ENCODE measurements at regions not wholly inside any gene's neighbourhood (a gene's known extent, or its start where the extent isn't known, plus 50 kb on each side); places are given as distances from the start of the nearest gene placed in this dataset.

DNA sequence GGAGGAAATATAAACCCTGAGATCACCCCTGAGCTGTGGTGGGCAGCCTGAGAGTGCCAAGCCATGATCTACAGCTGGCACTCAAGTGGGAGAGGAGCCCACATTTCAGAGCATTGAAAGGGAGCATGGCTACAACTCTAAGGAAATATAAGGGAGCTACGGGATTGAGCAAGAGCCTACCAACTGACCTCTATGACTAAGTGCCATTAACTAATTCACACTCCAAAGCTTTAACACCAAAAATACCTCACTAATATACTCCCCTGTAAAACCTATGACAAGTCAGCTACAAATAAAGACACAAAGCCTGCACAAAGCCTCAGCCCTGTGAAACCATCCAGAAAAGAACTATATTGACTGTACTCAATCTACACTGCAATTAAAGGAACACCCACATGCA lies 286.8 kb upstream of the RPS23 start:
- H3K79me2 ChIP-seq (ENCODE audit: insufficient read depth, low read length): no peaks in the 10 kb centered on the region
- H3F3A ChIP-seq (ENCODE audit: low read depth): no peaks in the 10 kb centered on the region
- no peak overlapping the region for H2AFZ ChIP-seq (ENCODE audit: low read length)
- no peaks in the 10 kb centered on the region for H3K4me1 ChIP-seq (ENCODE audit: insufficient read depth, low read length, poor library complexity, severe bottlenecking)
- no peak overlapping the region for H3K4me3 ChIP-seq (ENCODE audit: low read length, poor library complexity, severe bottlenecking)
- no peaks in the 10 kb centered on the region for H3K27me3 ChIP-seq (ENCODE audit: insufficient read depth, low read length, poor library complexity, severe bottlenecking)
- no peaks in the 10 kb centered on the region for H3K9me2 ChIP-seq (replicated peaks; ENCODE audit: low read depth, low read length)
- H3K36me3 ChIP-seq (ENCODE audit: insufficient read depth, low read length): no peaks in the 10 kb centered on the region
- H3K9ac ChIP-seq (ENCODE audit: low read depth, low read length, poor library complexity, severe bottlenecking): no peak overlapping the region
- H4K20me1 ChIP-seq (ENCODE audit: insufficient read depth, low read length, poor library complexity, severe bottlenecking): no peaks in the 10 kb centered on the region
- TF ChIP-seq EZH2phosphoT487 (IDR thresholded peaks at IDR 0.05; ENCODE audit: borderline replicate concordance): no peak
- TF ChIP-seq, protein P1, sequence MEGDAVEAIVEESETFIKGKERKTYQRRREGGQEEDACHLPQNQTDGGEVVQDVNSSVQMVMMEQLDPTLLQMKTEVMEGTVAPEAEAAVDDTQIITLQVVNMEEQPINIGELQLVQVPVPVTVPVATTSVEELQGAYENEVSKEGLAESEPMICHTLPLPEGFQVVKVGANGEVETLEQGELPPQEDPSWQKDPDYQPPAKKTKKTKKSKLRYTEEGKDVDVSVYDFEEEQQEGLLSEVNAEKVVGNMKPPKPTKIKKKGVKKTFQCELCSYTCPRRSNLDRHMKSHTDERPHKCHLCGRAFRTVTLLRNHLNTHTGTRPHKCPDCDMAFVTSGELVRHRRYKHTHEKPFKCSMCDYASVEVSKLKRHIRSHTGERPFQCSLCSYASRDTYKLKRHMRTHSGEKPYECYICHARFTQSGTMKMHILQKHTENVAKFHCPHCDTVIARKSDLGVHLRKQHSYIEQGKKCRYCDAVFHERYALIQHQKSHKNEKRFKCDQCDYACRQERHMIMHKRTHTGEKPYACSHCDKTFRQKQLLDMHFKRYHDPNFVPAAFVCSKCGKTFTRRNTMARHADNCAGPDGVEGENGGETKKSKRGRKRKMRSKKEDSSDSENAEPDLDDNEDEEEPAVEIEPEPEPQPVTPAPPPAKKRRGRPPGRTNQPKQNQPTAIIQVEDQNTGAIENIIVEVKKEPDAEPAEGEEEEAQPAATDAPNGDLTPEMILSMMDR (conservative IDR thresholded peaks at IDR 0.05; ENCODE audit: low read length): no peak
- H3K9me3 ChIP-seq (ENCODE audit: insufficient read depth, low read depth, low read length): no peaks in the 10 kb centered on the region
- no peak overlapping the region for H3K4me2 ChIP-seq (ENCODE audit: low read depth, low read length, poor library complexity, severe bottlenecking)

DNA sequence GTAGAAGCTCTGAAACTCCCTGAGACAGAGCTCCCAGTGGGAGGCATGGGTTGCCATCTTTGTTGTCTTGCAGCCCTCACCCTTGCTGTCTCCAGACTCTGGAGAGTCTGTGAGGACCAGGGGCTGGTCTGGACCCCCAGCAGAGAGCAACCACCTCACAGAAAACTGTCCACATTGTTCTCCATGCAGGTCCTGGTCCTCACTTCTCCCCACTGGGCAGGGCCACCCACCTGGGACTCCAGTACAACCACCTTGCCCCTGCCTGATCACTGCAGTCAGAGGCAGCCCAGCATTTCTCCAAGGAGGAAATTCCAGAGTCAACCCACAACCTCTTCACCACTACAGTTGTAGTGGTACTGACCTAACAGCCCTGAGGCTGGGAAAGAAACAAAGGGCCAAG lies 285.6 kb upstream of the RPS23 start:
- no peak overlapping the region for H3K4me3 ChIP-seq (ENCODE audit: low read length, poor library complexity, severe bottlenecking)
- H3K4me2 ChIP-seq (ENCODE audit: low read depth, low read length, poor library complexity, severe bottlenecking): no peak overlapping the region
- H3K36me3 ChIP-seq (ENCODE audit: insufficient read depth, low read length): no peaks in the 10 kb centered on the region
- no peaks in the 10 kb centered on the region for H4K20me1 ChIP-seq (ENCODE audit: insufficient read depth, low read length, poor library complexity, severe bottlenecking)
- TF ChIP-seq, protein P1 (conservative IDR thresholded peaks at IDR 0.05; ENCODE audit: low read length): no peak
- TF ChIP-seq EZH2phosphoT487 (IDR thresholded peaks at IDR 0.05; ENCODE audit: borderline replicate concordance): no peak
- no peak overlapping the region for H3K9ac ChIP-seq (ENCODE audit: low read depth, low read length, poor library complexity, severe bottlenecking)
- no peaks in the 10 kb centered on the region for H3K9me2 ChIP-seq (replicated peaks; ENCODE audit: low read depth, low read length)
- H3K4me1 ChIP-seq (ENCODE audit: insufficient read depth, low read length, poor library complexity, severe bottlenecking): no peaks in the 10 kb centered on the region
- H3K9me3 ChIP-seq (ENCODE audit: insufficient read depth, low read depth, low read length): no peaks in the 10 kb centered on the region
- no peak overlapping the region for H2AFZ ChIP-seq (ENCODE audit: low read length)
- no peaks in the 10 kb centered on the region for H3F3A ChIP-seq (ENCODE audit: low read depth)
- no peaks in the 10 kb centered on the region for H3K27me3 ChIP-seq (ENCODE audit: insufficient read depth, low read length, poor library complexity, severe bottlenecking)
- H3K79me2 ChIP-seq (ENCODE audit: insufficient read depth, low read length): no peaks in the 10 kb centered on the region

DNA sequence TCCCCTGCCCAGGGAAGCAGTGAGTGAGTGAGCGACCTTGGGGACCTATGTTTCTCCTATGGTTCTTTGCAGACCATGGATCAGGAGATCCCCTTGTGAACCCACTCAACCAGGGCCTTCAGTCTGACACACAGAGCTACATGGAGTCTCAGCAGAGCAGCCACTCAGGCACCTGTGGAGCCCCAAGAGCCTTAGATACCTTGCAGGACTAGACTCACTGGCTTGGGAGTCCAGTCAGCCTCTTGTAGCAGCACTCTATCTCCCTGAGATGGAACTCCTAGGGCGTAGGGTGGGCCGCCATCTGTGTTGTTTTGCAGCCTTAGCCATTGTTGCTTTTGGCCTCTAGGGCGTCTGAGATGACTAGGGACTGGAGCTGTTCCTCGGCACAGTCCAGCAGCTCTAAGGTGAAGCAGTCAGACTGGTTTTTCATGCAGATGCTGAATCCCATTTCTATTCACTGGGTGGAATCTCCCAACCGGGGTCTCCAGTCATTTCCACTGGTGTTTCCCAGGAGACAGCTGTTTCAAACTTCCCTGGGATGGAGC lies 284.6 kb upstream of the RPS23 start:
- Histone ChIP-seq H3F3A (ENCODE audit: low read depth) (no peaks in the 10 kb centered on the region), H3K27me3 (ENCODE audit: insufficient read depth, low read length, poor library complexity, severe bottlenecking) (no peaks in the 10 kb centered on the region), H4K20me1 (ENCODE audit: insufficient read depth, low read length, poor library complexity, severe bottlenecking) (no peaks in the 10 kb centered on the region), H3K9me3 (ENCODE audit: insufficient read depth, low read depth, low read length) (no peaks in the 10 kb centered on the region), H2AFZ (ENCODE audit: low read length) (no peak overlapping the region), H3K4me3 (ENCODE audit: low read length, poor library complexity, severe bottlenecking) (no peak overlapping the region), H3K4me2 (ENCODE audit: low read depth, low read length, poor library complexity, severe bottlenecking) (no peak overlapping the region), H3K9me2 (replicated peaks; ENCODE audit: low read depth, low read length) (no peaks in the 10 kb centered on the region), H3K9ac (ENCODE audit: low read depth, low read length, poor library complexity, severe bottlenecking) (no peak overlapping the region), H3K36me3 (ENCODE audit: insufficient read depth, low read length) (no peaks in the 10 kb centered on the region), H3K79me2 (ENCODE audit: insufficient read depth, low read length) (no peaks in the 10 kb centered on the region), H3K4me1 (ENCODE audit: insufficient read depth, low read length, poor library complexity, severe bottlenecking) (no peaks in the 10 kb centered on the region)
- TF ChIP-seq, protein P1 (conservative IDR thresholded peaks at IDR 0.05; ENCODE audit: low read length): no peak
- TF ChIP-seq EZH2phosphoT487 (IDR thresholded peaks at IDR 0.05; ENCODE audit: borderline replicate concordance): no peak

Measured in Loucy (cell line).